K562 (cell line): ENCODE measurements at regions not wholly inside any gene's neighbourhood (a gene's known extent, or its start where the extent isn't known, plus 50 kb on each side); places are given as distances from the start of the nearest gene placed in this dataset.

Experiments used
- ATAC-seq: fragments of 200-7000 bp; cut with Tn5 transposase; 3 replicates; pipeline ENCODE4 v1.9.1; 2020; ENCODE audit warnings: moderate library complexity
- BruUV-seq: library from RNA; stranded (reverse); fragments of 400-500 nt; replicated peaks from 2 replicates; lab custom pipeline; 2021; lab: Mats Ljungman, UMichigan
- CTCF ChIA-PET: fragments of 300-600 bp; formaldehyde crosslinking; extraction: SDS; loops from one replicate; lab custom pipeline; 2021; ENCODE audit warnings: low intra/inter-chr PET ratio; lab: Yijun Ruan, JAX
- POLR2A ChIA-PET: fragments of 300-600, 350-650 bp; sonication (Branson Sonifier 250); formaldehyde crosslinking; extraction: SDS; loops from one replicate; lab custom pipeline; 2021; ENCODE audit warnings: antibody characterized with exemption, inconsistent platforms; lab: Yijun Ruan, JAX
- DNase-seq, 4 experiments: peaks; one replicate each; pipeline versions ENCODE4 v3.0.0 to v3.0.0-alpha.2; 2011 to 2018; ENCODE audit warnings: low spot score in 3 of 4, mixed read lengths in 3 of 4; ENCODE audit errors: extremely low read depth in 1 of 4
- FAIRE-seq: peaks from 2 replicates; lab custom pipeline; 2011; peaks lifted over from hg19 to GRCh38; lab: Jason Lieb, UNC
- H2AFZ ChIP-seq: 2 replicates; pipeline ENCODE4 v1.6.0; 2011; ENCODE audit warnings: low read depth, low read length, control low read depth, inconsistent platforms
- H3K27ac ChIP-seq: fragments of 200-600 bp; 3 replicates; pipeline ENCODE4 v1.8.0; 2011; ENCODE audit warnings: low read depth, mild to moderate bottlenecking, control low read depth, inconsistent platforms, low read length, moderate library complexity, mixed read lengths; ENCODE audit errors: extremely low read depth
- H3K27me3 ChIP-seq, 2 experiments: fragments of 300-600 bp in 1 of 2; 2 replicates in 1 of 2; 3 replicates in 1 of 2; pipeline versions ENCODE4 v1.6.0 to v1.8.0; 2011; ENCODE audit warnings: inconsistent platforms in 2 of 2, low read length in 2 of 2, mild to moderate bottlenecking in 1 of 2, mixed read lengths in 1 of 2, moderate library complexity in 1 of 2; ENCODE audit not compliant: control insufficient read depth in 2 of 2, insufficient read depth in 2 of 2
- H3K36me3 ChIP-seq: fragments of 300-600 bp; 3 replicates; pipeline ENCODE4 v1.8.0; 2011; ENCODE audit warnings: mild to moderate bottlenecking, low read length, inconsistent platforms; ENCODE audit not compliant: control insufficient read depth, insufficient read depth
- H3K4me1 ChIP-seq, 2 experiments: fragments of 200-600 bp in 1 of 2; replicated peaks in 1 of 2; 2 replicates in 1 of 2; 3 replicates in 1 of 2; pipeline versions ENCODE4 v1.5.1 to v1.8.0; 2011; ENCODE audit warnings: inconsistent platforms in 2 of 2, low read length in 2 of 2, mild to moderate bottlenecking in 1 of 2, mixed read lengths in 1 of 2, moderate library complexity in 1 of 2; ENCODE audit not compliant: control insufficient read depth in 2 of 2, insufficient read depth in 2 of 2
- H3K4me2 ChIP-seq: 2 replicates; pipeline ENCODE4 v1.6.1; 2011; ENCODE audit warnings: low read length, control low read depth, inconsistent platforms, mixed read lengths; ENCODE audit not compliant: insufficient read depth
- H3K4me3 ChIP-seq: fragments of 200-600 bp; sonication (generic), shearing (Covaris generic); 2 replicates; pipeline ENCODE4 v1.5.1; 2016; ENCODE audit warnings: control low read depth, inconsistent platforms
- H3K79me2 ChIP-seq: fragments of 200-600 bp; 3 replicates; pipeline ENCODE4 v1.8.0; 2011; ENCODE audit warnings: low read length, inconsistent platforms; ENCODE audit not compliant: control insufficient read depth, insufficient read depth
- H3K9ac ChIP-seq, 2 experiments: 2 replicates each; pipeline versions ENCODE4 v1.6.0 to v1.6.1; 2011; ENCODE audit warnings: low read depth in 2 of 2, low read length in 2 of 2, control low read depth in 1 of 2, inconsistent platforms in 1 of 2, mild to moderate bottlenecking in 1 of 2, mixed read lengths in 1 of 2; ENCODE audit not compliant: insufficient read depth in 1 of 2
- H3K9me1 ChIP-seq: one replicate; pipeline ENCODE4 v1.6.0; 2011; ENCODE audit warnings: inconsistent platforms, mild to moderate bottlenecking, low read length, moderate library complexity; ENCODE audit not compliant: control insufficient read depth, insufficient read depth
- H3K9me3 ChIP-seq: replicated peaks from 2 replicates; pipeline ENCODE4 v1.5.1; 2011; ENCODE audit warnings: low read depth, low read length, inconsistent platforms; ENCODE audit not compliant: control insufficient read depth, insufficient read depth
- H4K20me1 ChIP-seq: replicated peaks from 2 replicates; pipeline ENCODE4 v1.6.1; 2011; ENCODE audit warnings: low read length, inconsistent platforms, mixed read lengths; ENCODE audit not compliant: control insufficient read depth, insufficient read depth
- HBP1 ChIP-seq: fragments of 450-650 bp; formaldehyde crosslinking; IDR thresholded peaks from 2 replicates; pipeline ENCODE4 v1.4.0; 2022; ENCODE audit warnings: missing genetic modification characterization
- JUN ChIP-seq, 2 experiments: sonication (generic) in 1 of 2; formaldehyde crosslinking in 1 of 2; IDR thresholded peaks; 2 replicates each; pipeline versions ENCODE4 v1.6.1 to v1.8.0; 2012 to 2022; ENCODE audit warnings: borderline replicate concordance in 2 of 2, mild to moderate bottlenecking in 2 of 2, improper control_type of control experiment in 1 of 2, low read depth in 1 of 2, low read length in 1 of 2, missing genetic modification reagents in 1 of 2
- MLX ChIP-seq, 2 experiments: fragments of 450-650 bp in 1 of 2; sonication (generic) in 1 of 2; formaldehyde crosslinking; conservative IDR thresholded peaks; 2 replicates each; pipeline versions ENCODE4 v1.4.0 to v1.8.1; 2020 to 2022; ENCODE audit warnings: mild to moderate bottlenecking in 1 of 2, missing genetic modification reagents in 1 of 2
- PPARD ChIP-seq: fragments of 250-450 bp; sonication (Bioruptor Pico); IDR thresholded peaks from 2 replicates; pipeline ENCODE4 v1.8.0; 2022; ENCODE audit warnings: inconsistent platforms, mild to moderate bottlenecking, moderate library complexity
- PREB ChIP-seq: sonication (generic); formaldehyde crosslinking; IDR thresholded peaks from 2 replicates; pipeline ENCODE4 v1.8.1; 2023; ENCODE audit warnings: mild to moderate bottlenecking, missing genetic modification reagents
- ZNF407 ChIP-seq: fragments of 450-650 bp; IDR thresholded peaks from 2 replicates; pipeline ENCODE4 v1.6.1; 2016; ENCODE audit warnings: low read depth
- WGBS: fragments of 100-300 bp; shearing (Covaris generic); methylation state at CpG from one replicate; pipeline ENCODE4 v1.1.6; 2016; ENCODE audit warnings: low coverage, mixed read lengths; ENCODE audit not compliant: insufficient coverage; ENCODE audit errors: missing lambda C conversion rate; 5-methylcytosine and 5-hydroxymethylcytosine counted together
- in situ Hi-C: fragments of 300-500 bp; cut with MboI; formaldehyde crosslinking; loops from 4 replicates; pipeline ENCODE4 v1.15.0; 2018; ENCODE audit warnings: inconsistent platforms, mixed read lengths
- intact Hi-C: fragments of 100-400 bp; cut with micrococcal nuclease; formaldehyde crosslinking; loops from 2 replicates; pipeline ENCODE4 v1.14.2; 2022

- Histone ChIP-seq H3K4me3 (no peak overlapping the region), H3K9ac (no peak overlapping the region), H3K27ac (no peak overlapping the region), H3K4me1 (no peaks in the 10 kb centered on the region), H2AFZ (no peak overlapping the region), H3K9me3 (no peaks in the 10 kb centered on the region), H3K36me3 (no peaks in the 10 kb centered on the region), H4K20me1 (peaks cover 45% of the 10 kb centered on the region), H3K9me1 (peaks cover 3% of the 10 kb centered on the region), H3K79me2 (no peaks in the 10 kb centered on the region), H3K27me3 (peaks cover 2 to 29% of the 10 kb centered on the region in 2 experiments; a peak in 2 of 5 replicates), H3K4me2 (no peak overlapping the region)
- peak in 1 of 4 experiments; percentile 59 for DNase-seq
- in situ Hi-C loops (loop anchor here (5.0 kb wide), 1 partner anchor 62 kb away; no protein-coding TSS in a partner anchor), intact Hi-C loops (loop anchor here (1.0 to 5.0 kb wide), 5 partner anchors 16 to 187 kb away; no protein-coding TSS in a partner anchor)
- ChIA-PET CTCF (interaction anchor here (0.6 to 2.4 kb wide), 15 partner anchors 9 to 507 kb away, joined by 3 to 17 read pairs (median 4); no protein-coding TSS in a partner anchor), POLR2A (interaction anchor here (0.6 to 3.3 kb wide), 39 partner anchors 8 to 455 kb away, joined by 3 to 16 read pairs (median 4); partner anchors contain the start of gene BCR)
- no TSS peak for BruUV-seq
- no peak for FAIRE-seq
- under 1% methylated on average over 4 of the region's 4 CpGs for WGBS
- peak; percentile 13 for ATAC-seq
- TF ChIP-seq MLX (CRISPR knock-in tag; conservative IDR thresholded peaks at IDR 0.05) = peak in 1 of 2 experiments; percentile 77; a peak in 1 of 4 replicates
- TF ChIP-seq HBP1 (CRISPR knock-in tag) = no peak
- no peak for TF ChIP-seq JUN (IDR thresholded peaks at IDR 0.05; ENCODE audit: borderline replicate concordance, low read depth, low read length)
- TF ChIP-seq JUN (CRISPR knock-in tag; IDR thresholded peaks at IDR 0.05; ENCODE audit: borderline replicate concordance) = 0 out of 2 replicates have a peak, but pooled peaks have one; percentile 17
- TF ChIP-seq PPARD = no peak
- no peak for TF ChIP-seq ZNF407
- TF ChIP-seq PREB (CRISPR knock-in tag) = no peak
Observed at GRCh38 chr22:22769434-22770279, 118.0 kb upstream of the IGLL5 start.
